ENCODE measurements at regions not wholly inside any gene's neighbourhood (a gene's known extent, or its start where the extent isn't known, plus 50 kb on each side); places are given as distances from the start of the nearest gene placed in this dataset.
"Not testable (repeated sequence)": the region's sequence is repeated elsewhere in the genome, so short reads cannot be mapped to it uniquely, and the experiment has no call there.

GRCh38 chr5:145429170-145429569, 406.0 kb downstream of the PRELID2 start:
- no peak for DNase-seq (ENCODE audit: low read depth)
- H3K9me3 ChIP-seq (ENCODE audit: control insufficient read depth, low read length), result no peaks in the 10 kb centered on the region
- no peaks in the 10 kb centered on the region for H3K36me3 ChIP-seq (ENCODE audit: control insufficient read depth, insufficient read depth, low read length, severe bottlenecking)
- no peaks in the 10 kb centered on the region for H3K4me1 ChIP-seq (ENCODE audit: control insufficient read depth, insufficient read depth, low read length)
- H3K9ac ChIP-seq (ENCODE audit: low read length), result no peak overlapping the region
- no peak overlapping the region for H3K4me3 ChIP-seq (ENCODE audit: low read length)
- no peaks in the 10 kb centered on the region for H3K27me3 ChIP-seq (replicated peaks; ENCODE audit: control insufficient read depth, insufficient read depth, low read length)

- no peak for DNase-seq (ENCODE audit: low read depth)
- no peaks in the 10 kb centered on the region for H3K4me1 ChIP-seq (ENCODE audit: control insufficient read depth, insufficient read depth, low read length)
- H3K36me3 ChIP-seq (ENCODE audit: control insufficient read depth, insufficient read depth, low read length, severe bottlenecking), result no peaks in the 10 kb centered on the region
- H3K27me3 ChIP-seq (replicated peaks; ENCODE audit: control insufficient read depth, insufficient read depth, low read length), result no peaks in the 10 kb centered on the region
- H3K9ac ChIP-seq (ENCODE audit: low read length), result no peak overlapping the region
- H3K9me3 ChIP-seq (ENCODE audit: control insufficient read depth, low read length), result peaks cover 47% of the 10 kb centered on the region
- H3K4me3 ChIP-seq (ENCODE audit: low read length), result no peak overlapping the region
Measured at GRCh38 chr5:145408048-145408341, 427.1 kb downstream of the PRELID2 start.

DNA sequence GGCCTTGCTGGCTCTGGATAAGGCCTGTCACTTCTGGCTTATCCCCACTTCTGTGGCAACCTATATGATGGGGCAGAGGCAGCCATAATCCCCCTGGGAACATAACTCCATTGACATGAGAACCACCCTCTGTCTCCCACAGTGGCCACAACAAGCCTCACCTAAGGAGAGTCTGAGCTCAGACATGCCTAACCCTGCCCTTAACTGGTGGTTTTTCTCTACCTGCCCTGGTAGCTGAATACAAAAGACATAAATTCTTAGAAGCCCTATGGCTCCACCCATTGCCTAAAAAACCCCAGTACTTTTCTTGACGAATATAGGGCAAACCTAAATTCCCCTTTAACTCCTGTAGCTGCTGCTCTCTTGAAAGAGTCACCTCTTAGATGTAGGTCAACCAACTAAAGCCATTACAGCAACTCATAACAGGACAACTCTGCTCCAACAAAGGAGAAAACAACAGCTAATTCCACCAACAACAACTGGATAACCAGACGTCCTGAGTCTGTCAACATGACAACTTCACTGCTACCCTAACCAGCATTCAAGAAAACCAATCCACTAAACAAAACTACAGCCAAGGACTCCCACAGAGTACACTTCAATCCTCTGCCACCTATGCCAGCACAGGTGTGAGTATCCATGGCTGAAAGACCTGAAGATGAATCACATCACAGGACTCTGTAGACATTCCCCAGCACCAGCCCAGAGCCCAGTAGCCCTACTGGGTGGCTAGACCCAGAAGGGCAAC, 427.7 kb downstream of the PRELID2 start:
- no peak overlapping the region for H3K4me3 ChIP-seq (ENCODE audit: low read length)
- no peaks in the 10 kb centered on the region for H3K4me1 ChIP-seq (ENCODE audit: control insufficient read depth, insufficient read depth, low read length)
- no peaks in the 10 kb centered on the region for H3K27me3 ChIP-seq (replicated peaks; ENCODE audit: control insufficient read depth, insufficient read depth, low read length)
- peaks cover 43% of the 10 kb centered on the region for H3K9me3 ChIP-seq (ENCODE audit: control insufficient read depth, low read length)
- H3K9ac ChIP-seq (ENCODE audit: low read length), result no peak overlapping the region
- no peak for DNase-seq (ENCODE audit: low read depth)
- H3K36me3 ChIP-seq (ENCODE audit: control insufficient read depth, insufficient read depth, low read length, severe bottlenecking), result no peaks in the 10 kb centered on the region

DNA sequence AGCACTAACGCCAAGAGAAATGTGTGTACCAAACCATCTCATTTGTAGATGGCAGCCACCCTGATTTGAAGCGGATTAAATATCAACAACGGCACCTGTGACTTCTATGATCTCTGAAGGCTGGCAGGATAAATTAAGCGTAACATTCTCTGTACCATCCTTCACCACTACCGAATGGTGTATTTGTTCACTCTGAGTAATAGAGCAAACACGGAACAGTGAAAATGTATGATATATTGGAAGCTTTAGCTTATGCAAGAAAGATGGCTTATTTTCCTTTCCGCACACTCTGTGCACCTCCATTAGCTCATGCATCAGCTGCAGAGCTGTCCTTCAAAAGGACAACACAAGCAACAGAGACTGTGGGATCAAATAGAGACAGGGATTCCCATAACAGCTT, 431.1 kb downstream of the PRELID2 start:
- H3K4me3 ChIP-seq (ENCODE audit: low read length), result no peak overlapping the region
- no peak overlapping the region for H3K9ac ChIP-seq (ENCODE audit: low read length)
- peaks cover 16% of the 10 kb centered on the region for H3K9me3 ChIP-seq (ENCODE audit: control insufficient read depth, low read length)
- DNase-seq (ENCODE audit: low read depth), result no peak
- H3K36me3 ChIP-seq (ENCODE audit: control insufficient read depth, insufficient read depth, low read length, severe bottlenecking), result no peaks in the 10 kb centered on the region
- H3K4me1 ChIP-seq (ENCODE audit: control insufficient read depth, insufficient read depth, low read length), result no peaks in the 10 kb centered on the region
- no peaks in the 10 kb centered on the region for H3K27me3 ChIP-seq (replicated peaks; ENCODE audit: control insufficient read depth, insufficient read depth, low read length)

- no peaks in the 10 kb centered on the region for H3K9me3 ChIP-seq (ENCODE audit: control insufficient read depth, low read length)
- no peaks in the 10 kb centered on the region for H3K27me3 ChIP-seq (replicated peaks; ENCODE audit: control insufficient read depth, insufficient read depth, low read length)
- H3K4me3 ChIP-seq (ENCODE audit: low read length), result no peak overlapping the region
- no peak overlapping the region for H3K9ac ChIP-seq (ENCODE audit: low read length)
- DNase-seq (ENCODE audit: low read depth), result no peak
- no peaks in the 10 kb centered on the region for H3K36me3 ChIP-seq (ENCODE audit: control insufficient read depth, insufficient read depth, low read length, severe bottlenecking)
- H3K4me1 ChIP-seq (ENCODE audit: control insufficient read depth, insufficient read depth, low read length), result no peaks in the 10 kb centered on the region
Measured at GRCh38 chr5:145396888-145397287, 438.3 kb downstream of the PRELID2 start.

GRCh38 chr5:145395151-145395550, 440.0 kb downstream of the PRELID2 start:
- H3K4me3 ChIP-seq (ENCODE audit: low read length); H3K9me3 ChIP-seq (ENCODE audit: control insufficient read depth, low read length); H3K4me1 ChIP-seq (ENCODE audit: control insufficient read depth, insufficient read depth, low read length); H3K36me3 ChIP-seq (ENCODE audit: control insufficient read depth, insufficient read depth, low read length, severe bottlenecking); DNase-seq (ENCODE audit: low read depth); H3K9ac ChIP-seq (ENCODE audit: low read length); H3K27me3 ChIP-seq (replicated peaks; ENCODE audit: control insufficient read depth, insufficient read depth, low read length): not testable (repeated sequence)

DNA sequence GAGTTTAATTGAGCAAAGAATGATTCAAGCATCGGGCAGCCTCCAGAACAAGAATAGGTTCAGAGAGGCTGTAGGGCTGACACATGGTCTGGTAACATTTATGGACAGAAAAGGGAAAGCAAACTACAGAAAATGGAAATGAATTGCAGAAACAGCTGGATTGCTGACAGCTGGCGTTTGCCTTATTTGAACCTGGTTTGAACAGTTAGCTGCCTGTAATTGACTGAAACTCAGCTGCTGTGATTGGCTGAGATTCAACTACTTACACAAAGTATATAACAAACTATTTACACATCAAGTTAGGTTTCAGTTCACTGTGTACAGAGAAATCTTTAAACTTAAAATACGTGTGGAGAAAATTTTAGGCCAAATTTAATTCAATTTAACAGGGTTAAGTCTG, 441.7 kb downstream of the PRELID2 start:
- Histone ChIP-seq H3K36me3 (ENCODE audit: control insufficient read depth, insufficient read depth, low read length, severe bottlenecking) (no peaks in the 10 kb centered on the region), H3K4me3 (ENCODE audit: low read length) (no peak overlapping the region), H3K27me3 (replicated peaks; ENCODE audit: control insufficient read depth, insufficient read depth, low read length) (no peaks in the 10 kb centered on the region), H3K9ac (ENCODE audit: low read length) (no peak overlapping the region), H3K9me3 (ENCODE audit: control insufficient read depth, low read length) (no peaks in the 10 kb centered on the region), H3K4me1 (ENCODE audit: control insufficient read depth, insufficient read depth, low read length) (no peaks in the 10 kb centered on the region)
- peak; percentile 4 for DNase-seq (ENCODE audit: low read depth)

DNA sequence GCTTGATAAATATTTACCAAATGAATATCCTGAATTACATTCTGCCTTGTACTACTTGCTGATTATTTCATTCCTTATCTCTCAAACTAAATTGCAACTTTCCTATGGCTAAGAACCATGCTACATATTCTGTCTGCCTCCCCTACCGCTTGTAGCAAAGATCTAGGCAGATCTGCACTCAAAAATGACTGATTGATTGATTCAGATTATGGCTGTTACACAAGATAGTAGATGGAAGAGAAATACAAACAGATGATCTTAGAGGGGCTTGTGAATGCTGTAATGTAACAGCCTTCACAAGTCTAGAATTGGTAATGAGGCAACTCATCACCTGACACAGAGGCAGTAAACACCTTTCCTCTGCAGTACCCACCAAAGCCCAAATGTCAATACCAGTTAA, 446.1 kb downstream of the PRELID2 start:
- no peaks in the 10 kb centered on the region for H3K4me1 ChIP-seq (ENCODE audit: control insufficient read depth, insufficient read depth, low read length)
- no peaks in the 10 kb centered on the region for H3K9me3 ChIP-seq (ENCODE audit: control insufficient read depth, low read length)
- H3K27me3 ChIP-seq (replicated peaks; ENCODE audit: control insufficient read depth, insufficient read depth, low read length), result no peaks in the 10 kb centered on the region
- no peaks in the 10 kb centered on the region for H3K36me3 ChIP-seq (ENCODE audit: control insufficient read depth, insufficient read depth, low read length, severe bottlenecking)
- no peak overlapping the region for H3K4me3 ChIP-seq (ENCODE audit: low read length)
- DNase-seq (ENCODE audit: low read depth), result no peak
- H3K9ac ChIP-seq (ENCODE audit: low read length), result no peak overlapping the region

GRCh38 chr5:145385276-145385675, 449.9 kb downstream of the PRELID2 start:
- Histone ChIP-seq H3K27me3 (replicated peaks; ENCODE audit: control insufficient read depth, insufficient read depth, low read length) (no peaks in the 10 kb centered on the region), H3K9me3 (ENCODE audit: control insufficient read depth, low read length) (peaks cover 12% of the 10 kb centered on the region), H3K36me3 (ENCODE audit: control insufficient read depth, insufficient read depth, low read length, severe bottlenecking) (no peaks in the 10 kb centered on the region), H3K9ac (ENCODE audit: low read length) (no peak overlapping the region), H3K4me1 (ENCODE audit: control insufficient read depth, insufficient read depth, low read length) (no peaks in the 10 kb centered on the region), H3K4me3 (ENCODE audit: low read length) (no peak overlapping the region)
- no peak for DNase-seq (ENCODE audit: low read depth)

DNA sequence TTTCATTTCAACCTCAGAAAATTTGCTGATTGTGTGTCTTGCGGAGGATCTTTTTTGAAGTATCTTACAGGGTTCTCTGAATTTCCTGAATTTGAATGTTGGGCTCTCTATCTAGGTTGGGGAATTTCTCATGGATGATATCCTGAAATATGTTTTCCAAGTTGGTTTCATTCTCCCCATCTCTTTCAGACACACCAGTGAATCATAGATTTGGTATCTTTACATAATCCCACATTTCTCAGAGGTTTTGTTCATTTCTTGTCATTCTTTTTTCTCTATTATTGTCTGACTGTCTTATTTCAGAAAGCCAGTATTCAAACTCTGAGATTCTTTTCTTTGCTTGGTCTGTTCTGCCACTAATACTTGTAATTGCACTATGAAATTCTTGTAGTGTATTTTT, 456.9 kb downstream of the PRELID2 start:
- Histone ChIP-seq H3K9ac (ENCODE audit: low read length) (no peak overlapping the region), H3K9me3 (ENCODE audit: control insufficient read depth, low read length) (peaks cover 37% of the 10 kb centered on the region), H3K27me3 (replicated peaks; ENCODE audit: control insufficient read depth, insufficient read depth, low read length) (no peaks in the 10 kb centered on the region), H3K4me3 (ENCODE audit: low read length) (no peak overlapping the region), H3K4me1 (ENCODE audit: control insufficient read depth, insufficient read depth, low read length) (no peaks in the 10 kb centered on the region), H3K36me3 (ENCODE audit: control insufficient read depth, insufficient read depth, low read length, severe bottlenecking) (no peaks in the 10 kb centered on the region)
- DNase-seq (ENCODE audit: low read depth), result peak; percentile 9

- no peak for DNase-seq (ENCODE audit: low read depth)
- Histone ChIP-seq H3K4me1 (ENCODE audit: control insufficient read depth, insufficient read depth, low read length) (no peaks in the 10 kb centered on the region), H3K27me3 (replicated peaks; ENCODE audit: control insufficient read depth, insufficient read depth, low read length) (no peaks in the 10 kb centered on the region), H3K9me3 (ENCODE audit: control insufficient read depth, low read length) (peaks cover 29% of the 10 kb centered on the region), H3K9ac (ENCODE audit: low read length) (no peak overlapping the region), H3K36me3 (ENCODE audit: control insufficient read depth, insufficient read depth, low read length, severe bottlenecking) (no peaks in the 10 kb centered on the region), H3K4me3 (ENCODE audit: low read length) (no peak overlapping the region)
Measured at GRCh38 chr5:145375521-145375920, 459.6 kb downstream of the PRELID2 start.

- H3K4me1 ChIP-seq (ENCODE audit: control insufficient read depth, insufficient read depth, low read length), result peaks cover 38% of the 10 kb centered on the region
- DNase-seq (ENCODE audit: low read depth), result no peak
Measured at GRCh38 chr5:145365464-145365863, 469.7 kb downstream of the PRELID2 start.

More at GRCh38 chr5:145365464-145365863, 469.7 kb downstream of the PRELID2 start:
- no peaks in the 10 kb centered on the region for H3K27me3 ChIP-seq (replicated peaks; ENCODE audit: control insufficient read depth, insufficient read depth, low read length)
- H3K4me3 ChIP-seq (ENCODE audit: low read length), result no peak overlapping the region
- no peaks in the 10 kb centered on the region for H3K9me3 ChIP-seq (ENCODE audit: control insufficient read depth, low read length)
- H3K9ac ChIP-seq (ENCODE audit: low read length), result no peak overlapping the region
- no peaks in the 10 kb centered on the region for H3K36me3 ChIP-seq (ENCODE audit: control insufficient read depth, insufficient read depth, low read length, severe bottlenecking)
